Ascending aorta (tissue), 2 donors: ENCODE measurements at regions not wholly inside any gene's neighbourhood (a gene's known extent, or its start where the extent isn't known, plus 50 kb on each side); places are given as distances from the start of the nearest gene placed in this dataset.
"Not testable (repeated sequence)": the region's sequence is repeated elsewhere in the genome, so short reads cannot be mapped to it uniquely, and the experiment has no call there.

Source experiments
- DNase-seq, 2 donors: peaks; one replicate each; pipeline ENCODE4 v3.0.0-alpha.2; 2019; ENCODE audit warnings: low spot score in 2 of 2
- H3K27ac ChIP-seq, 2 donors: fragments of 200-600 bp; sonication (generic); one replicate each; pipeline ENCODE4 v1.5.1; 2016 to 2017; ENCODE audit warnings: mild to moderate bottlenecking in 1 of 2
- H3K27me3 ChIP-seq: fragments of 200-600 bp; sonication (generic); one replicate; pipeline ENCODE4 v1.5.1; 2017
- H3K36me3 ChIP-seq, 2 donors: fragments of 200-600 bp; sonication (generic); one replicate each; pipeline ENCODE4 v1.5.1; 2016
- H3K4me1 ChIP-seq, 2 donors: fragments of 200-600 bp; sonication (generic); one replicate each; pipeline ENCODE4 v1.5.1; 2016 to 2017; ENCODE audit warnings: mild to moderate bottlenecking in 1 of 2
- H3K4me3 ChIP-seq, 2 donors: fragments of 200-600 bp; sonication (generic); one replicate each; pipeline ENCODE4 v1.5.1; 2016 to 2017; ENCODE audit warnings: mild to moderate bottlenecking in 1 of 2
- H3K9me3 ChIP-seq, 2 donors: fragments of 200-600 bp; sonication (generic); one replicate each; pipeline ENCODE4 v1.5.1; 2016
- CTCF ChIP-seq, 3 experiments: fragments of 200-600 bp in 2 of 3; fragments of 450-650 bp in 1 of 3; sonication (generic) in 2 of 3; IDR thresholded peaks; one replicate each; pipeline ENCODE4 v1.5.1; 2016 to 2019; ENCODE audit warnings: antibody characterized with exemption in 3 of 3, mild to moderate bottlenecking in 1 of 3, moderate library complexity in 1 of 3
- intact Hi-C: fragments of 100-400 bp; cut with DNase I; formaldehyde crosslinking; loops from one replicate; pipeline ENCODE4 v1.15.1; 2023

GRCh38 chr5:82639393-82640144, 361.4 kb upstream of the RPS23 start:
- Histone ChIP-seq H3K9me3 (no peaks in the 10 kb centered on the region), H3K4me1 (peaks cover 5 to 19% of the 10 kb centered on the region in 2 donors), H3K4me3 (no peak overlapping the region), H3K36me3 (no peaks in the 10 kb centered on the region), H3K27me3 (no peaks in the 10 kb centered on the region), H3K27ac (peak overlapping the region; percentile 58 to 66)
- intact Hi-C loops: loop anchor here (5.0 to 10.0 kb wide), 5 partner anchors 277 to 795 kb away; partner anchors contain the start of genes TMEM167A and XRCC4
- no peak for TF ChIP-seq CTCF (IDR thresholded peaks at IDR 0.05)
- no peak for DNase-seq

DNA sequence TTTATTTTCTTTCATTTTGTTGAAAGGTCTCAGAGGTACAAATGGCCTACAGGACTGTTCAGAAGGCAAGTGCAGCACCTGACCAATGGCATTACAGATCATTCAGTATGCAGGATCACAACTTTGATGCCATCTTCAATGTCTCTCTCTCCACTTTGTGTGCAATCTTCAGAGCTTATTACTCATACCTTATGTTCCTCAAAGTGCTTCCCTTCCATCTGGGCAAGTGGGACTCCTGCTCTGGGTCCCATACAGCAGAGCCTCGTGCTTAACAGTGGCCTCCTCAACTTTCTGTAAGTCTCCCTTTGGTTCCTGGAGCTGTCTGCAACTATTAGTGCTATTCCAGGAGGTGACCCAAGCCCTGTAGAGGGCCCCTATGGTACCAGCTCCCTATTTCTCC, 358.4 kb upstream of the RPS23 start:
- no peak for DNase-seq
- Histone ChIP-seq H3K27ac (no peak overlapping the region), H3K9me3 (no peaks in the 10 kb centered on the region), H3K4me1 (peaks cover 5 to 19% of the 10 kb centered on the region in 2 donors), H3K4me3 (no peak overlapping the region), H3K27me3 (no peaks in the 10 kb centered on the region), H3K36me3 (no peaks in the 10 kb centered on the region)
- TF ChIP-seq CTCF (IDR thresholded peaks at IDR 0.05): no peak
- intact Hi-C loops: loop anchor here (5.0 kb wide), 2 partner anchors 274 to 324 kb away; no protein-coding TSS in a partner anchor

DNA sequence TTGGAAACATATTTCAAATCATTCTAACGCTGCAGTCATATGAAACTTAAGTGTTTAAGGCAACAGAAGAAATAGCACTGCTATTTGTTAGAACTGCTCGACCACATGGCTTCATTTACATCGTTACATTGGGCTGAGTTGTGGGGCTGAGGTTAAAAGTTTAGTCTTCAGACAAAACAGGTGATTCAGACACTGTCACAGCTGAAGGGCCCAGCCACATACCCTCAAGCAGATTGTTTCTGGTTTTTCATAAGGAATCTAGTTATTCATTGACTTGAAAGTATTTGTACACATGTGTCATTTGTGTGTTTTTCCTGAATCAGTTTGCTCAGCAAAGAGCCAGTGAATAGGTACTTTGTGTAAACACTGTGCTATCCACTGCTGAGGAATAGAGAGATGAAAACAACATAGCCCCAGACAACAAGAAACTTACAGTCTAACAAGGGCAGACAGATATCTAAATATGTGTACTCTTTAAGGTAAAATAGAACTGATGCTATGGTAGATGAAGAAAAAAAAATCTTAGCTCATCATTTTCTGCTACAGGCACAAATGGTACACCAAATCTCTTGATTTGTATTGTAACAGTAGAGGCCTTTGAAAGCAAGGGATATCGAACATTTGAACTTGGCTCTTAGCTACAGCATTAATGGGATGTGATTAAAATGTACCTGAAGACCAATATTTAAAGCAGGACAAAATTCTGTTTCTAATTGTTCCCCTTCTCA, 357.6 kb upstream of the RPS23 start:
- intact Hi-C loops: loop anchor here (5.0 kb wide), 2 partner anchors 273 to 323 kb away; no protein-coding TSS in a partner anchor
- no peak for TF ChIP-seq CTCF (IDR thresholded peaks at IDR 0.05)
- DNase-seq: no peak

DNA sequence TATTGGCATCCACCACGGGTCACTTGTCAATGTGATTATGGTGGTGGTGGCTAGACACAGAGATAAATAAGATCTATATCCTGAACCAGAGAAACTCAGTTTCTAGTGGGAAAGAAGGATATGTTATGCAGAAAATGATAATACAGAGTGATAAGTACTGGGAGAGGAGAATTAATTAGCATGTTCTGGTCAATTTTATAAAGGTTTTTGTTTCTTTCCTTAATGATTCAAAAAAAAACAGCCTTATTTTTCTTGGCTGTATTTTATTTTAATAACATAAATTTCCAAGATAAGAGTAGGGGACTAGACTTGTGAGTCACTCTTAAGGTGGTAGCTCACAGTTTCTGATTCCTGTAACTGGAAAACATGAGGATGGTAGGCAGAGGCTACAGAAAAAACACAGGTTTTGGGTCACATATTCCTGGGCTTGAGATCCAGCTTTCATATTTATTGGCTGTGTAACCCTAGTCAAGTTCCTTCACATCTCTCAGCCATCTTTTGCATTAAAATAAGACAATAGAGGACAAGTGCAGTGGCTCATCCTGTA, 350.3 kb upstream of the RPS23 start:
- intact Hi-C loops: no loop called here
- no peak for DNase-seq
- no peak for TF ChIP-seq CTCF (IDR thresholded peaks at IDR 0.05)
- no peaks in the 10 kb centered on the region for H3K36me3 ChIP-seq
- peaks cover 0 to 6% of the 10 kb centered on the region in 2 donors for H3K4me1 ChIP-seq
- peak overlapping the region; percentile 46 to 61 for H3K27ac ChIP-seq
- no peak overlapping the region for H3K4me3 ChIP-seq
- no peaks in the 10 kb centered on the region for H3K27me3 ChIP-seq
- H3K9me3 ChIP-seq: no peaks in the 10 kb centered on the region

More for the DNA sequence above, 357.6 kb upstream of the RPS23 start:
- Histone ChIP-seq H3K4me1 (peaks cover 1 to 13% of the 10 kb centered on the region in 2 donors), H3K4me3 (no peak overlapping the region), H3K36me3 (no peaks in the 10 kb centered on the region), H3K27ac (peak overlapping the region in 1 of 2 donors; percentile 14), H3K9me3 (no peaks in the 10 kb centered on the region), H3K27me3 (no peaks in the 10 kb centered on the region)

GRCh38 chr5:82626905-82627591, 348.9 kb upstream of the RPS23 start:
- H3K9me3 ChIP-seq, H3K27me3 ChIP-seq, intact Hi-C loops, H3K27ac ChIP-seq, H3K36me3 ChIP-seq, DNase-seq, H3K4me1 ChIP-seq, H3K4me3 ChIP-seq: not testable (repeated sequence)

- H3K36me3 ChIP-seq, DNase-seq, H3K9me3 ChIP-seq, H3K4me3 ChIP-seq, H3K27me3 ChIP-seq, H3K27ac ChIP-seq, H3K4me1 ChIP-seq, intact Hi-C loops: not testable (repeated sequence)
These were observed 347.9 kb upstream of the RPS23 start for GRCh38 chr5:82626012-82626411.
